ENCODE measurements at regions not wholly inside any gene's neighbourhood (a gene's known extent, or its start where the extent isn't known, plus 50 kb on each side); places are given as distances from the start of the nearest gene placed in this dataset.
A peak's percentile ranks its signal among the peaks of the same experiment; 100 is the strongest.

GRCh38 chr2:8276026-8276425 lies 405.8 kb upstream of the ID2 start:
- no peak for FAIRE-seq
- no peak for DNase-seq (ENCODE audit: low read depth in 1 of 2, low spot score in 1 of 2)
- Histone ChIP-seq H3K9me3 (0 out of 3 replicates have a peak, but pooled peaks cover 3% of the 10 kb centered on the region), H3K27ac (no peak overlapping the region), H3K4me3 (no peak overlapping the region), H3K4me1 (no peaks in the 10 kb centered on the region), H3K4me2 (no peak overlapping the region)
- TF ChIP-seq ZNF302 (CRISPR knock-in tag; IDR thresholded peaks at IDR 0.05), result no peak
- TF ChIP-seq POLR2AphosphoS2 (conservative IDR thresholded peaks at IDR 0.05; ENCODE audit: low read length), result no peak
- TF ChIP-seq HOXA7 (CRISPR knock-in tag; IDR thresholded peaks at IDR 0.05), result no peak
- no peak for TF ChIP-seq BHLHE40 (IDR thresholded peaks at IDR 0.05; ENCODE audit: low read depth, low read length)
- TF ChIP-seq USF2 (IDR thresholded peaks at IDR 0.05), result no peak
- TF ChIP-seq RNF2 (IDR thresholded peaks at IDR 0.05; ENCODE audit: borderline replicate concordance, low read depth), result no peak
- TF ChIP-seq CHD2 (IDR thresholded peaks at IDR 0.05; ENCODE audit: low read length, partially characterized antibody), result no peak
- no peak for TF ChIP-seq EP300 (IDR thresholded peaks at IDR 0.05)
- TF ChIP-seq HDAC2 (IDR thresholded peaks at IDR 0.05), result no peak
- TF ChIP-seq REST (IDR thresholded peaks at IDR 0.05), result no peak
- POLR2A ChIA-PET, result no interaction called here
- ATAC-seq, result no peak
- WGBS (ENCODE audit: missing lambda C conversion rate), result 45% methylated on average over 4 of the region's 4 CpGs
- CTCF ChIA-PET, result interaction anchor here (0.6 kb wide), 2 partner anchors 28 to 664 kb away, joined by 3 to 4 read pairs; no protein-coding TSS in a partner anchor

- Histone ChIP-seq H3K27ac (no peak overlapping the region), H3K4me1 (no peaks in the 10 kb centered on the region), H3K4me3 (no peak overlapping the region), H3K9me3 (0 out of 3 replicates have a peak, but pooled peaks cover 3% of the 10 kb centered on the region), H3K4me2 (no peak overlapping the region)
- no peak for DNase-seq (ENCODE audit: low read depth in 1 of 2, low spot score in 1 of 2)
- POLR2A ChIA-PET, result no interaction called here
- ATAC-seq, result peak in 1 of 2 experiments; percentile 25; a peak in 1 of 6 replicates
- TF ChIP-seq HES2 (IDR thresholded peaks at IDR 0.05) (no peak), FOXS1 (CRISPR knock-in tag; IDR thresholded peaks at IDR 0.05) (no peak), HOXB13 (CRISPR knock-in tag; IDR thresholded peaks at IDR 0.05; ENCODE audit: low read depth) (no peak), ELK1 (IDR thresholded peaks at IDR 0.05; ENCODE audit: low read depth, low read length) (no peak), CTCF (IDR thresholded peaks at IDR 0.05) (no peak), JUN (IDR thresholded peaks at IDR 0.05) (no peak)
- no peak for FAIRE-seq
- 61% methylated on average over 10 of the region's 10 CpGs for WGBS (ENCODE audit: missing lambda C conversion rate)
- CTCF ChIA-PET, result no interaction called here
Observed at GRCh38 chr2:8277921-8278571, 403.8 kb upstream of the ID2 start.
